ENCODE measurements at regions not wholly inside any gene's neighbourhood (a gene's known extent, or its start where the extent isn't known, plus 50 kb on each side); places are given as distances from the start of the nearest gene placed in this dataset.
"Not testable (repeated sequence)": the region's sequence is repeated elsewhere in the genome, so short reads cannot be mapped to it uniquely, and the experiment has no call there.

- Mint-ChIP-seq H3K36me3 (no peaks in the 10 kb centered on the region), H3K27me3 (ENCODE audit: low read depth in 3 of 3) (no peaks in the 10 kb centered on the region), H3K9me3 (peaks cover 0 to 3% (median 0%) of the 10 kb centered on the region in 7 donors), H3K4me3 (no peak overlapping the region), H3K27ac (no peak overlapping the region), H3K4me1 (no peaks in the 10 kb centered on the region)
- no peaks in the 10 kb centered on the region for H3K9me3 ChIP-seq (replicated peaks in 1 of 2; ENCODE audit: control insufficient read depth in 1 of 2, insufficient read depth in 1 of 2, low read length in 2 of 2)
- H3K4me2 ChIP-seq (replicated peaks; ENCODE audit: extremely low read depth, low read length, poor library complexity, severe bottlenecking): no peak overlapping the region
- H2AFZ ChIP-seq (ENCODE audit: insufficient read depth, low read depth, low read length, poor library complexity, severe bottlenecking): no peak overlapping the region
- no peak for DNase-seq
- no peaks in the 10 kb centered on the region for H3K4me1 ChIP-seq (ENCODE audit: control insufficient read depth in 1 of 2, insufficient read depth in 2 of 2, low read length in 2 of 2)
- no peaks in the 10 kb centered on the region for H3K27me3 ChIP-seq (ENCODE audit: control insufficient read depth in 2 of 2, insufficient read depth in 2 of 2, low read length in 2 of 2)
- no peak for TF ChIP-seq CTCF (IDR thresholded peaks at IDR 0.05)
- WGBS (ENCODE audit: insufficient coverage): 100% methylated on average over 1 of the region's 2 CpGs
- H3K4me3 ChIP-seq (replicated peaks in 1 of 3; ENCODE audit: low read depth in 2 of 3, low read length in 3 of 3): no peak overlapping the region
- H3K36me3 ChIP-seq (replicated peaks in 1 of 2; ENCODE audit: control insufficient read depth in 1 of 2, insufficient read depth in 2 of 2, low read length in 2 of 2): no peaks in the 10 kb centered on the region
- intact Hi-C loops (cut with micrococcal nuclease): no loop called here
- no peak overlapping the region for H3K27ac ChIP-seq (ENCODE audit: low read depth in 1 of 2, low read length in 2 of 2)
- H3K9ac ChIP-seq (ENCODE audit: insufficient read depth, low read length, poor library complexity, severe bottlenecking): no peak overlapping the region
- H4K20me1 ChIP-seq (ENCODE audit: insufficient read depth, low read length): no peaks in the 10 kb centered on the region
- no peaks in the 10 kb centered on the region for H3K79me2 ChIP-seq (ENCODE audit: insufficient read depth, low read length)
Observed at GRCh38 chr1:242806324-242806723, 281.8 kb upstream of the PLD5 start.

GRCh38 chr1:242805360-242805759 lies 280.9 kb upstream of the PLD5 start:
- H3K36me3 Mint-ChIP-seq; H3K9ac ChIP-seq (ENCODE audit: insufficient read depth, low read length, poor library complexity, severe bottlenecking); H3K4me1 Mint-ChIP-seq; H3K27me3 Mint-ChIP-seq (ENCODE audit: low read depth in 3 of 3); H3K9me3 Mint-ChIP-seq; H3K79me2 ChIP-seq (ENCODE audit: insufficient read depth, low read length); intact Hi-C loops (cut with micrococcal nuclease); H4K20me1 ChIP-seq (ENCODE audit: insufficient read depth, low read length); H3K27ac Mint-ChIP-seq; H3K4me2 ChIP-seq (replicated peaks; ENCODE audit: extremely low read depth, low read length, poor library complexity, severe bottlenecking); H3K36me3 ChIP-seq (replicated peaks in 1 of 2; ENCODE audit: control insufficient read depth in 1 of 2, insufficient read depth in 2 of 2, low read length in 2 of 2); H3K4me3 ChIP-seq (replicated peaks in 1 of 3; ENCODE audit: low read depth in 2 of 3, low read length in 3 of 3); DNase-seq; H3K4me1 ChIP-seq (ENCODE audit: control insufficient read depth in 1 of 2, insufficient read depth in 2 of 2, low read length in 2 of 2); H3K27me3 ChIP-seq (ENCODE audit: control insufficient read depth in 2 of 2, insufficient read depth in 2 of 2, low read length in 2 of 2); H2AFZ ChIP-seq (ENCODE audit: insufficient read depth, low read depth, low read length, poor library complexity, severe bottlenecking); H3K4me3 Mint-ChIP-seq; H3K27ac ChIP-seq (ENCODE audit: low read depth in 1 of 2, low read length in 2 of 2); H3K9me3 ChIP-seq (replicated peaks in 1 of 2; ENCODE audit: control insufficient read depth in 1 of 2, insufficient read depth in 1 of 2, low read length in 2 of 2): not testable (repeated sequence)
- WGBS (ENCODE audit: insufficient coverage): no CpG with 5 or more reads among the region's 1 CpG

Data from CD14-positive monocyte (primary cell).